ENCODE measurements at regions not wholly inside any gene's neighbourhood (a gene's known extent, or its start where the extent isn't known, plus 50 kb on each side); places are given as distances from the start of the nearest gene placed in this dataset.
"Not testable (repeated sequence)": the region's sequence is repeated elsewhere in the genome, so short reads cannot be mapped to it uniquely, and the experiment has no call there.

DNA sequence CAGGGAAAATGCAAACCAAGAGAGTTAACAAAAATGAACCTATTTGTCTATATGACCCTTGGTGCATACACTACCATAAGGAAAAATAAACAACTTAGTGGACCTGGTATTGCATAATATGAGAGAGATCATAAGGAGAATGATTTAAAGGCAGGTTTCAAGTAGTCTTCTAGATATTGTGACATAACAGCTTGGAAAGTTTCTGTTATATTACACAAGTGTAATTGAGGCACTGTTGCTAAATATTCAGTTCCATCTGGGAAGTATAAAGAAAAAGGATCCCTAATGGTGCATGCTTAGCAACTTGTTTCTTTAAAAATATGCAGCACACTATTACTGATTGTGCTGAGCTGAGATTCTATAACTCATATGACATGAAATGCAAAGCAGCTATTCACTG lies 252.2 kb upstream of the SPHKAP start:
- no peak for FAIRE-seq
- DNase-seq (ENCODE audit: low spot score): no peak

- FAIRE-seq (no peak), DNase-seq (ENCODE audit: low spot score) (no peak)
These were observed 250.6 kb upstream of the SPHKAP start for GRCh38 chr2:228432116-228432515.

DNA sequence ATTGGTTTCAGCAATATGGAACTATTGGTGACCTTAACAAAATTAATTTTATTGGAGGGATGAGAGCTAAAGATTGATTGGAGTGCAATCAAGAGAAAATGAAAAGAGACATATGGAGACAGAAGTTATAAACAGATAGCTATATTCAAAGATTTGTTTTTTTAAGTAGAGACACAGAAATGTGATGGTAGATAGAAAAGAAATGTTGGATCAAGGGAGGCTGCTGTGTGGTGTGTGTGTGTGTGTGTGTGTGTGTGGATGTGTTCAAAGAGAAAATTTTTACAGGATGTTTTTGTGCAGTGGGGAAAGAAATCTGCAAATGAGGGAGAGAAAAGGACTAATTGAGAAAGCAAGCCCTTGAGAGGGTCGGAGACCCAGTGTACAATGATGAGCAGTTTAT lies 249.5 kb upstream of the SPHKAP start:
- DNase-seq (ENCODE audit: low spot score): no peak
- FAIRE-seq: no peak

- DNase-seq (ENCODE audit: low spot score): no peak
- no peak for FAIRE-seq
These were observed 245.2 kb upstream of the SPHKAP start for GRCh38 chr2:228426502-228427216.

GRCh38 chr2:228425411-228426060 lies 244.0 kb upstream of the SPHKAP start:
- not testable (repeated sequence) for FAIRE-seq; DNase-seq (ENCODE audit: low spot score)

DNA sequence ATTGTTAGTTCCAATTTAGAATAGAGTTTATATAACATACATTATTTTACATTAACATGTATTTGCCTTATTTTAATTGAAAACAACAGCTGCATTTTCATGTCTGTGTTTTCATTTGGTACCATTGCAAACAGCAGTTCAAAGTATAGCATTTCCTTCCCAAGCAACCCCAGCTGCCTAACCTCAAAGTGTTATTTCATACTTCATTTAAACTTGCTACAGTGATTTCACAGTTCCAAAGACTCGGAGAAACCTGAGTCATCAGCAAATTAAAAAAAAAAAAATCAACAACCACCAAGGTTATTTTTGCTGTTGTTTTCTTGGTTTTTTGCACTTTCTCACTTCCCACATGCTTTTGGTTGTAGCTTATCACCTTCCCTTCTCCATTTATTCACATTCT lies 236.5 kb upstream of the SPHKAP start:
- FAIRE-seq: peak; percentile 28

DNA sequence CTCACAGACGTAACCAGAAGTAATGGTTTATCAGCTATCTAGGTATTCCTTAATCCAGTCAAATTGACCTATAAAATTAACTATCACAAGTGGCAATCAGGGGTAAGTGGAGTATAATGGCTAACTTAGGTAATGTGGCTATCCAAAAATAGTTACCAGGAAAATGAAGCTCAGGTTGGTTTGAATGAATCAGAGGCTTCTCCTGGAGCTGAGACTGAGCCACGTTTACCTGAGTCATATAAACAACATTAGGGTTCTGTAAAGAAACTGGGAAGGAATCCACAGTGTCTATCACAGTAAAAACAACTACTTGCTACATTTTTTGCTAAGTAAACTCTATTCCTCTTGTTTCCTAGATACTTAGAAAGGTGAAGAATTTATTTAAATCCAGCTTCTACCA lies 236.0 kb upstream of the SPHKAP start:
- peak; percentile 71 for FAIRE-seq
- DNase-seq (ENCODE audit: low spot score): peak; percentile 44

More for the DNA sequence above, 236.5 kb upstream of the SPHKAP start:
- no peak for DNase-seq (ENCODE audit: low spot score)

GRCh38 chr2:228410061-228410460 lies 228.6 kb upstream of the SPHKAP start:
- DNase-seq (ENCODE audit: low spot score): no peak
- FAIRE-seq: no peak

DNA sequence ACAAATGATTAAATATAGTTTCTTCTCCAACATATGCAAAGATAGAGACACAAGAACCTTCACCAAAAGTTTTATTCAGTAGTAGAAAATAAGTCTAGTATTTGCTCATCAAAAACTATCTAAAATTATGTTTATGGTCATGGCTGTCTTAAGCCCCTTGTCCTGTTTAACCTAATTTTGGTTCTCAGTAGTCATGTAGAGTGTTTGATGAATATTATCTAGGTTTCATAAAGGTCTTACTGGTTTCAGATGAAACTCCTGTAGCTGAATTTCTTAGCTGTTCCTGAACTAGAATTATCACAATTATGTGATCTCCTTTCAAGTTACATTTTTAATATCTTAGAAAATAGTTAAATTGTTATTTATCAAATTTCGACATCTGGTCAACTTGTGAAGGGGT lies 228.0 kb upstream of the SPHKAP start:
- DNase-seq (ENCODE audit: low spot score) (no peak), FAIRE-seq (no peak)

GRCh38 chr2:228408529-228409227 lies 227.2 kb upstream of the SPHKAP start:
- DNase-seq (ENCODE audit: low spot score): no peak

GRCh38 chr2:228407821-228408220 lies 226.3 kb upstream of the SPHKAP start:
- DNase-seq (ENCODE audit: low spot score) (no peak), FAIRE-seq (no peak)

More at GRCh38 chr2:228408529-228409227, 227.2 kb upstream of the SPHKAP start:
- FAIRE-seq: no peak

DNA sequence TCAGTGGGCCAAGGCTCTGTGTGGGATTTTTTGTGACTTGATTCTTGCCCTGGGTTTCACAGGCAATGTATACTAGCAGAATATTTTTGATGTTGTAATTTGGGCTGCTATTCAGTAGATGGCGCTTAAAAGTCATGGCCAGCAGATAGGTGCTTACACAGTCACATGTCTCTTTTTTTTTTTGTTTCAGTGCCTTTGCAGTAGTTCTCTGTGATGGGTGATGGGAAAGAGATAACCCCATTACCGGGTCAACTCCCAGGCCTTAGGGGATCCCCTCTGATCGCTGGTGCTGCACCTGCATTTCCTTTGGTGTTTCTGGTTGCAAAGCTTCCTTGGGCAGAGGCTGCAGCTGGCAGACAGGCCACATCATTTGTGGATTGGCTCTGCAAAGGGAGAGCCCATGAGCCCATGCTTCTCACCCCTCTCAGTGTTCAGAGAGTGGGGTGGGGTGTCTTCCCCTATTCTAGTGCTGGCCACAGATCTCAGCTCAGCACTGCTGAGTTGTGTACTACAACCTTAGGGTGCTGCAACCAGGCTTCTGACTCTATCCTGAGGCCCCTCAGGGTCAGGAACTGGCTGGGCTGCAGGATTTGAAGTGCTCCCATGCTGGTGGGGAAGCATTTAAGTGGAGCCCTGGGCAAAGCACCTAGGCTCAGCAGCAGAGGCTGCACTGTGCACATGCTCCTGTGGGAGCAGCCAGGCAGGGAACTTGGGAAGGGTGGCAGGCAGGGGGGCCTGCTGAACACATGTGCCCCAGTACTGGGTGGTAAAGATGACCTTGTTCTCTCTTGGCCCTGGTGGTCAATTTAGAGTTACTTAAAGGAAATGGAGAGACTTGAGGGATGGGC lies 219.8 kb upstream of the SPHKAP start:
- peak; percentile 26 for DNase-seq (ENCODE audit: low spot score)

DNA sequence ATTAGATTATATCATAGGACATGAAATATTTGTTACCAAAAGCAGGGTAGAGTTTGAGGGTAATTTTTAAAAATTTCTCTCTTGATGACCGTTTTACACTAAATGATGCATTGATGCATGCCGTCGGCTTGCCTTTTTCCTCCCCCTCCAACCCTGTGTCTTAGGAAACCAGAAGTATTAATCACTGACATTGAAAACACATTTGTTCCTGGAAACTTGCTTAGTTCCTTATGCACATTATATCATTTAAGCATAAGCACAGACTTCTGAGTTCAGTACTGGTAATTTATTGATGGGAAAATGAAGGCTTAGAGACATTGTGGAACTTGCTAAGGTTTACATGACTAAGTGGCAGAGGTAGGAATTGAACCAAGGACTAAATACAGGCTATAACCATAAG lies 206.3 kb upstream of the SPHKAP start:
- FAIRE-seq (no peak), DNase-seq (ENCODE audit: low spot score) (no peak)

More for the DNA sequence above, 219.8 kb upstream of the SPHKAP start:
- FAIRE-seq: no peak

DNA sequence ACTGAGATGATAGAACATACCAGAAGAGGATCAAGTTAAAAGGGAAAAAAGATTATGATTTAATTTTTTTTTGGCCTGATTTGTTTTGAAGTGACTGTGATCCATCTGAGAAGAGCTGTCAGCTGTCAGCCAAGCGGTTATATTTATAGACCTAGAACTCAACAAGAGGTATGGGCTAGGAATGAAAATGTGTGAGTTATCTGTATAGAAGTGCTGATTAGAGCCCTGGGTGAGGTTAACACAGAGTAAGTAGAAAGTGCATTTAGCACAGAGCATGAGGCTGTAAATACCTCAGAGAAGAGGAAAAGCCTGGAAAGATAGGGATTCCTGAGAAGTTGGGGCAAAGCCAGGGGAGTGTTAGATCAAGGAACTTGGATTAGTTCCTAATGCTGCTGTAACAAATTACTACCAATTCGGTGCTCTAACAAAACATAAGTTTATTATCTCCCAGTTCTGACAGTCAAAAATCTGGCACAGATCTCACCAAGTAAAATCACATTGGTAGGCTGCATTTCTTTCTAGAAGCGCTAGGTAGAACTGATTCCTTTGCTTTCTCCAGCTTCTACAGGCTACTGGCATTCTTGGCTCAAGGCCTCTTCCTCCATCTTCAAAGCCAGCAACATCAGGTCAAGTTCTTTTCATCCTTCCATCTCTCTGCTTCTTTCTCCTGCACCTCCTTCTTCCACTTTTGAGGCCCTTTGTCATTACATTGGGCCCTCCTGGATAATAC lies 197.4 kb upstream of the SPHKAP start:
- FAIRE-seq (no peak), DNase-seq (ENCODE audit: low spot score) (no peak)

DNA sequence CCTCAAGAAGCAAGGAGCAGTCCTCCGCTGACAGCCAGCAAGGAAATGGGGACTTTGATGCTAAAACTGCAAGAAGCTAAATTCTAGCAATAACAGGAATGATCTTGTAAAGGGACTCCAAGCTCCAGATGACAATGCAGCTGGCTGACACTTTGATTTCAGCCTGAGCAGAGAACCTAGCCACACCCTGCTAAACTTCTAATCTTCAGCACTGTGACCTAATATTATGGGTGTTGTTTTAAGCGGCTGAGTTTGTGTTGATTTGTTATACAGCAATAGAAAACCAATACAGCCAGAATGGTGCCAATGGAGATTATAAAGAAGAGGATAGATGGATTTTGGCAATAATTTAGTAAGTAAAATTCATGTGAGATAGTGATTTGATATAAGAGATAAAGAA lies 196.7 kb upstream of the SPHKAP start:
- no peak for DNase-seq (ENCODE audit: low spot score)
- FAIRE-seq: no peak

- FAIRE-seq: no peak
- DNase-seq (ENCODE audit: low spot score): no peak
These were observed 196.0 kb upstream of the SPHKAP start for GRCh38 chr2:228377533-228377932.

DNA sequence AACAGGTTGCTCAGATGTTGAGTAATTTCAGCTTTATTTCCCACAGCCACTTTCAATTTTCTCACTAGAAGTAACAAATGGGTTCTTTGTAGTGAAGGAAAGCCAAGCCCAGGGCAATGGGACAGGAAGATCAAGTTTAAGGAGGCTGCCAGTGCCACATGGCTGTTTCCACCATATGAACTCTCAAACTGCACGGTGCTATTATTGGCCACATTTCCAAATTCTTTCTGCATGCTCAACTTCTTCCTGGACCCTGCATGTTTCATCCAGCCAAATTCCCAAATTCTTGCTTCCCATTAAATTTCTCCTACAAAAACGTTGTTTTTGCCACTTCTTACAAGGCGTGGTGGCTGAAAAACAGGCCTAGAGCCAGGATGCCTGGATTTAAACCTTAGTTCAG lies 193.3 kb upstream of the SPHKAP start:
- FAIRE-seq (no peak), DNase-seq (ENCODE audit: low spot score) (no peak)

GRCh38 chr2:228373191-228373590 lies 191.7 kb upstream of the SPHKAP start:
- FAIRE-seq (no peak), DNase-seq (ENCODE audit: low spot score) (no peak)

- no peak for FAIRE-seq
These were observed 190.7 kb upstream of the SPHKAP start for GRCh38 chr2:228372212-228372611.

DNA sequence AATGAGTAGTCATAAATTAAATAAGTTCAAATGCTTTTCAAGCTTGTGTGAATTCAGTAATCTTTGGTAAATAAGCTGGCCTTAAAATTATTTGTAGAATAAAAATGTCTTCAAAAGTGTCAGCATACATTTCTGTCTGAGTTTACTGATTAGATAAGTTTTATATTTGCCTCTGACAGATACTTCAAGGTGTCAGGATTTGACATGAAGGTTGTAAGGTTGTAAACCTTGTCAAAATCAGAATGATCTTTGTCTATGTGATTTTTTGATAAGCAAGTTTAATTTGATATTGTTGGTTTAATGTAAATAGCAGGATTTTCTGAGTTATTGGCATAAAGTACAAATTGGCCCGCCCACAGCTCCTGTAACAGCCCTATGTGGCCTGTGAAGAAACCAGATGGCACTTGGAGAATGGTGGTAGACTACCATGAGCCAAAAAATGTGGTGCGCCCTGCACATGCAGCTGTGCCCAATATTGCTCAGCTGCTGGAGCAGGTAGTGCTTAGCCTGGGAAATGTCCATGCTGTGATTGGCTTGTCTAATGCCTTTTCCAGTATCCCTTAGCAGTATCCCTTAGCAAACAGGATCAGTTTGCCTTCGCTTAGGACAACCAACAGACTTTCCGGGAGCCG lies 188.0 kb upstream of the SPHKAP start:
- DNase-seq (ENCODE audit: low spot score) (no peak), FAIRE-seq (no peak)

More at GRCh38 chr2:228372212-228372611, 190.7 kb upstream of the SPHKAP start:
- DNase-seq (ENCODE audit: low spot score): no peak
